BLaER1 (cell line): ENCODE measurements at regions not wholly inside any gene's neighbourhood (a gene's known extent, or its start where the extent isn't known, plus 50 kb on each side); places are given as distances from the start of the nearest gene placed in this dataset.

ENCODE experiments used
- H3K27ac ChIP-seq: shearing (Covaris generic); formaldehyde crosslinking; 2 replicates; pipeline ENCODE4 v1.8.1; 2022
- H3K27me3 ChIP-seq: shearing (Covaris generic); formaldehyde crosslinking; 2 replicates; pipeline ENCODE4 v1.8.1; 2022
- H3K36me3 ChIP-seq: shearing (Covaris generic); formaldehyde crosslinking; 2 replicates; pipeline ENCODE4 v1.8.1; 2022
- H3K4me1 ChIP-seq: shearing (Covaris generic); formaldehyde crosslinking; 2 replicates; pipeline ENCODE4 v1.8.1; 2022
- H3K4me2 ChIP-seq: shearing (Covaris generic); formaldehyde crosslinking; 2 replicates; pipeline ENCODE4 v1.8.1; 2022
- H3K4me3 ChIP-seq: shearing (Covaris generic); formaldehyde crosslinking; 2 replicates; pipeline ENCODE4 v1.8.1; 2022
- H3K9ac ChIP-seq: shearing (Covaris generic); formaldehyde crosslinking; 2 replicates; pipeline ENCODE4 v1.8.1; 2022
- H3K9me3 ChIP-seq: shearing (Covaris generic); formaldehyde crosslinking; 2 replicates; pipeline ENCODE4 v1.8.1; 2022
- H4K20me1 ChIP-seq: shearing (Covaris generic); formaldehyde crosslinking; 2 replicates; pipeline ENCODE4 v1.8.1; 2022
- Cebpa-rat ChIP-seq: shearing (Covaris generic); IDR thresholded peaks from 2 replicates; pipeline ENCODE4 v1.8.1; 2022

- TF ChIP-seq Cebpa-rat, result no peak
- Histone ChIP-seq H3K4me3 (no peak overlapping the region), H3K4me1 (peaks cover 26% of the 10 kb centered on the region), H3K27ac (0 out of 2 replicates have a peak overlapping the region, but pooled peaks have one; percentile 27), H3K4me2 (no peak overlapping the region), H3K9ac (no peak overlapping the region), H3K27me3 (no peaks in the 10 kb centered on the region), H4K20me1 (peaks cover 7% of the 10 kb centered on the region; the same call in 1 of the 2 replicates), H3K36me3 (peaks cover 33% of the 10 kb centered on the region), H3K9me3 (peaks cover 26% of the 10 kb centered on the region)
These were observed 86.1 kb downstream of the KLF12 start for GRCh38 chr13:74047931-74048600.

- H3K4me1 ChIP-seq, result peaks cover 13% of the 10 kb centered on the region
- H3K9me3 ChIP-seq, result peaks cover 18% of the 10 kb centered on the region
- no peak overlapping the region for H3K4me3 ChIP-seq
- H3K27me3 ChIP-seq, result no peaks in the 10 kb centered on the region
- H3K9ac ChIP-seq, result no peak overlapping the region
- no peak overlapping the region for H3K27ac ChIP-seq
- H4K20me1 ChIP-seq, result peaks cover 7% of the 10 kb centered on the region; the same call in 1 of the 2 replicates
- no peak overlapping the region for H3K4me2 ChIP-seq
- TF ChIP-seq Cebpa-rat, result no peak
- peaks cover 33% of the 10 kb centered on the region for H3K36me3 ChIP-seq
These were observed 87.8 kb downstream of the KLF12 start for GRCh38 chr13:74046431-74046830.

GRCh38 chr13:74045583-74045982 is 88.6 kb downstream of the KLF12 start:
- no peaks in the 10 kb centered on the region for H3K27me3 ChIP-seq
- H4K20me1 ChIP-seq, result peaks cover 7% of the 10 kb centered on the region; the same call in 1 of the 2 replicates
- H3K4me2 ChIP-seq, result no peak overlapping the region
- no peak overlapping the region for H3K27ac ChIP-seq
- H3K9ac ChIP-seq, result no peak overlapping the region
- H3K9me3 ChIP-seq, result peaks cover 19% of the 10 kb centered on the region
- no peak for TF ChIP-seq Cebpa-rat
- peaks cover 33% of the 10 kb centered on the region for H3K36me3 ChIP-seq
- peaks cover 4% of the 10 kb centered on the region; the same call in 1 of the 2 replicates for H3K4me1 ChIP-seq
- no peak overlapping the region for H3K4me3 ChIP-seq

- Histone ChIP-seq H3K4me1 (no peaks in the 10 kb centered on the region), H3K27me3 (no peaks in the 10 kb centered on the region), H3K36me3 (peaks cover 40% of the 10 kb centered on the region), H3K9me3 (peaks cover 36% of the 10 kb centered on the region), H3K4me2 (no peak overlapping the region), H3K9ac (no peak overlapping the region), H3K27ac (no peak overlapping the region), H3K4me3 (no peak overlapping the region), H4K20me1 (peaks cover 7% of the 10 kb centered on the region; the same call in 1 of the 2 replicates)
- TF ChIP-seq Cebpa-rat, result no peak
These were observed 91.0 kb downstream of the KLF12 start for GRCh38 chr13:74043237-74043636.

- H3K4me3 ChIP-seq, result no peak overlapping the region
- H3K9me3 ChIP-seq, result peaks cover 30% of the 10 kb centered on the region
- no peak overlapping the region for H3K9ac ChIP-seq
- no peaks in the 10 kb centered on the region for H4K20me1 ChIP-seq
- no peak overlapping the region for H3K4me2 ChIP-seq
- H3K27ac ChIP-seq, result no peak overlapping the region
- peaks cover 29% of the 10 kb centered on the region for H3K36me3 ChIP-seq
- H3K27me3 ChIP-seq, result no peaks in the 10 kb centered on the region
- no peak for TF ChIP-seq Cebpa-rat
- no peaks in the 10 kb centered on the region for H3K4me1 ChIP-seq
These were observed 94.0 kb downstream of the KLF12 start for GRCh38 chr13:74040200-74040599.

GRCh38 chr13:74039667-74040066 is 94.5 kb downstream of the KLF12 start:
- no peaks in the 10 kb centered on the region for H3K27me3 ChIP-seq

GRCh38 chr13:74039154-74039553 is 95.0 kb downstream of the KLF12 start:
- Histone ChIP-seq H3K36me3 (peaks cover 20% of the 10 kb centered on the region; the same call in 1 of the 2 replicates), H3K4me2 (no peak overlapping the region)
- no peak for TF ChIP-seq Cebpa-rat

More at GRCh38 chr13:74039667-74040066, 94.5 kb downstream of the KLF12 start:
- no peak overlapping the region for H3K4me3 ChIP-seq
- no peak for TF ChIP-seq Cebpa-rat
- H4K20me1 ChIP-seq, result no peaks in the 10 kb centered on the region
- no peak overlapping the region for H3K27ac ChIP-seq
- H3K4me1 ChIP-seq, result no peaks in the 10 kb centered on the region
- peaks cover 25% of the 10 kb centered on the region for H3K9me3 ChIP-seq
- peaks cover 24% of the 10 kb centered on the region; the same call in 1 of the 2 replicates for H3K36me3 ChIP-seq
- no peak overlapping the region for H3K4me2 ChIP-seq
- H3K9ac ChIP-seq, result no peak overlapping the region

GRCh38 chr13:74037762-74038161 is 96.4 kb downstream of the KLF12 start:
- no peak for TF ChIP-seq Cebpa-rat
- H4K20me1 ChIP-seq, result no peaks in the 10 kb centered on the region
- H3K9ac ChIP-seq, result no peak overlapping the region
- no peak overlapping the region for H3K4me2 ChIP-seq
- no peak overlapping the region for H3K27ac ChIP-seq
- H3K4me3 ChIP-seq, result no peak overlapping the region
- H3K27me3 ChIP-seq, result no peaks in the 10 kb centered on the region
- peaks cover 18% of the 10 kb centered on the region for H3K9me3 ChIP-seq
- H3K4me1 ChIP-seq, result no peaks in the 10 kb centered on the region
- peaks cover 18% of the 10 kb centered on the region; the same call in 1 of the 2 replicates for H3K36me3 ChIP-seq

More at GRCh38 chr13:74039154-74039553, 95.0 kb downstream of the KLF12 start:
- Histone ChIP-seq H4K20me1 (no peaks in the 10 kb centered on the region), H3K27me3 (no peaks in the 10 kb centered on the region), H3K9ac (no peak overlapping the region), H3K9me3 (peaks cover 20% of the 10 kb centered on the region), H3K4me1 (no peaks in the 10 kb centered on the region), H3K27ac (no peak overlapping the region), H3K4me3 (no peak overlapping the region)

- H3K4me2 ChIP-seq, result no peak overlapping the region
- H4K20me1 ChIP-seq, result no peaks in the 10 kb centered on the region
- H3K27me3 ChIP-seq, result no peaks in the 10 kb centered on the region
- TF ChIP-seq Cebpa-rat, result no peak
- no peak overlapping the region for H3K9ac ChIP-seq
- no peak overlapping the region for H3K4me3 ChIP-seq
- no peaks in the 10 kb centered on the region for H3K4me1 ChIP-seq
- H3K36me3 ChIP-seq, result peaks cover 18% of the 10 kb centered on the region; the same call in 1 of the 2 replicates
- peaks cover 18% of the 10 kb centered on the region for H3K9me3 ChIP-seq
- no peak overlapping the region for H3K27ac ChIP-seq
These were observed 97.8 kb downstream of the KLF12 start for GRCh38 chr13:74036373-74036772.

- Histone ChIP-seq H3K9ac (no peak overlapping the region), H3K27me3 (no peaks in the 10 kb centered on the region), H3K9me3 (peaks cover 18% of the 10 kb centered on the region), H3K27ac (no peak overlapping the region), H3K4me1 (no peaks in the 10 kb centered on the region), H4K20me1 (no peaks in the 10 kb centered on the region), H3K36me3 (peaks cover 18% of the 10 kb centered on the region; the same call in 1 of the 2 replicates), H3K4me2 (no peak overlapping the region), H3K4me3 (no peak overlapping the region)
- no peak for TF ChIP-seq Cebpa-rat
These were observed 98.3 kb downstream of the KLF12 start for GRCh38 chr13:74035896-74036295.
